Nephron progenitor cell (in vitro differentiated cells): ENCODE measurements at regions not wholly inside any gene's neighbourhood (a gene's known extent, or its start where the extent isn't known, plus 50 kb on each side); places are given as distances from the start of the nearest gene placed in this dataset.

ENCODE experiments used
- DNase-seq: peaks from one replicate; pipeline ENCODE4 v3.0.0; 2021
- H3K27ac Mint-ChIP-seq: 2 replicates; pipeline ENCODE4 v1.8.0; 2021; ENCODE audit warnings: mild to moderate bottlenecking, moderate library complexity, mixed read lengths
- H3K27me3 Mint-ChIP-seq: 2 replicates; pipeline ENCODE4 v1.8.0; 2021; ENCODE audit warnings: mild to moderate bottlenecking, low read depth, mixed read lengths; ENCODE audit not compliant: poor library complexity
- H3K36me3 Mint-ChIP-seq: 2 replicates; pipeline ENCODE4 v1.8.0; 2021; ENCODE audit warnings: low read depth, mixed read lengths
- H3K4me1 Mint-ChIP-seq: 2 replicates; pipeline ENCODE4 v1.8.0; 2021; ENCODE audit warnings: mixed read lengths
- H3K4me3 Mint-ChIP-seq: 2 replicates; pipeline ENCODE4 v1.8.0; 2021; ENCODE audit warnings: mild to moderate bottlenecking, moderate library complexity, mixed read lengths
- H3K9me3 Mint-ChIP-seq: 2 replicates; pipeline ENCODE4 v1.8.0; 2021; ENCODE audit warnings: mild to moderate bottlenecking, moderate library complexity, mixed read lengths
- CTCF ChIP-seq: fragments of 200-600 bp; sonication (generic); IDR thresholded peaks from 2 replicates; pipeline ENCODE4 v1.5.0; 2021; ENCODE audit warnings: antibody characterized with exemption

DNA sequence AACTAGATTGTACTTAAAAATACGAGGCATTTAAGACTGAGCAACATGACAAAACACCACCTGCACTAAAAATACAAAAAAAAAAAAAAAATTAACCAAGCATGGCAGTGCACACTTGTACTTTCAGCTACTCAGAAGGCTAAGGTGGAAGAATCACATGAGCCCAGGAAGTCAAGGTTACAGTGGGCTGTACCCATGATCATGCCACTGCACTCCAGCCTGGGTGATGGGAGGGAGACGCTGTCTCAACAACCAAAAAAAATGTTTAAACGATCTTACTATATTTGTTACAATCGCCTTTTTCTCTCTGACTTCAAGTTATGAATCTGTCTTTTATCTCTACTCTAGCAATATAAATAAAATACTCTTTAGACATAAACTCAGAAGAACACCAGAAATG lies 1454.3 kb downstream of the MAT2B start:
- Mint-ChIP-seq H3K9me3 (no peaks in the 10 kb centered on the region), H3K36me3 (no peaks in the 10 kb centered on the region), H3K4me3 (no peak overlapping the region), H3K27me3 (no peaks in the 10 kb centered on the region), H3K4me1 (no peaks in the 10 kb centered on the region), H3K27ac (no peak overlapping the region)
- DNase-seq: no peak
- TF ChIP-seq CTCF: no peak

- H3K27ac Mint-ChIP-seq: no peak overlapping the region
- no peak overlapping the region for H3K4me3 Mint-ChIP-seq
- no peaks in the 10 kb centered on the region for H3K9me3 Mint-ChIP-seq
- H3K4me1 Mint-ChIP-seq: no peaks in the 10 kb centered on the region
- no peaks in the 10 kb centered on the region for H3K36me3 Mint-ChIP-seq
- no peak for DNase-seq
- no peak for TF ChIP-seq CTCF
- no peaks in the 10 kb centered on the region for H3K27me3 Mint-ChIP-seq
Observed at GRCh38 chr5:164962329-164962961, 1457.0 kb downstream of the MAT2B start.

DNA sequence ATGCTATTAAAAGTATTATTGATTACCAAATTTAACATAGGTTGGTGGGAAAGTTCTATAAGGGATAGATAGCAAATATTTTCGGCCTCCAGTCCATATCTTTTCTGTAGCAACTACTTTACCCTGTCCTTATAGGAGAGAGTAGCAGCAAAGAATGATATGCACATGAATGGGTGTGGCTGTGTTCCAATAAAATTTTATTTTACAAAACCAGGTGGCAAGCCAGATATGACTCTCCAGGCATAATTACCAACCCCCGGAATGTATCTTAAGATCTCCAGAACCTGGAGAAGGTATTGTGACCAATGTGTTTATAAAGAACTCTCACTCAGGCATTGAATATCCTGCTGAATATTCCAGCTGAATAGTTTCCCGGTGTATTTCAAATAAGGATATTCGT lies 1461.2 kb downstream of the MAT2B start:
- TF ChIP-seq CTCF: no peak
- Mint-ChIP-seq H3K4me3 (no peak overlapping the region), H3K27ac (no peak overlapping the region), H3K9me3 (no peaks in the 10 kb centered on the region), H3K36me3 (no peaks in the 10 kb centered on the region), H3K27me3 (no peaks in the 10 kb centered on the region), H3K4me1 (no peaks in the 10 kb centered on the region)
- no peak for DNase-seq

DNA sequence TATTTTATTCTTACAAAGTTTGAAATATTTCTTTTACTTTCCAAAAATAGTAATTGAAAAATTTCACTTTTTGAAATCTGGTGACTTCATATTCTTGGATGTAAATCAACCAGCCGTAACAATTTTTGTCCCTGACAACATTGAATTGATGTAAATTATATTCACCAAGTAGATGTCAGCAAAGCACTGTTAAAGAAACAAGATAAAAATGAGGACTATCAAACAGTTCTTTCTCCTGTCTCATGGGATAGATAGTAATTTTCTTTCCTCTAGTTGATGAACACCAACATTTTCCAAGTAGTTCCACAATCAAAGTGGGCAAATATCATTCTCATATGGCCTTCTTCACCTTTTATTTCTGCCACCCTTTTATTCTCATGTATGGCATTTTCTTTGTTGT lies 1461.9 kb downstream of the MAT2B start:
- DNase-seq: no peak
- no peak overlapping the region for H3K27ac Mint-ChIP-seq
- TF ChIP-seq CTCF: no peak
- no peaks in the 10 kb centered on the region for H3K36me3 Mint-ChIP-seq
- no peaks in the 10 kb centered on the region for H3K27me3 Mint-ChIP-seq
- no peaks in the 10 kb centered on the region for H3K9me3 Mint-ChIP-seq
- H3K4me3 Mint-ChIP-seq: no peak overlapping the region
- H3K4me1 Mint-ChIP-seq: no peaks in the 10 kb centered on the region

GRCh38 chr5:164972973-164973372 lies 1467.6 kb downstream of the MAT2B start:
- TF ChIP-seq CTCF: no peak
- Mint-ChIP-seq H3K4me1 (no peaks in the 10 kb centered on the region), H3K9me3 (peaks cover 36% of the 10 kb centered on the region), H3K36me3 (no peaks in the 10 kb centered on the region), H3K27me3 (peaks cover 3% of the 10 kb centered on the region), H3K27ac (no peak overlapping the region), H3K4me3 (no peak overlapping the region)
- DNase-seq: no peak

- no peaks in the 10 kb centered on the region for H3K36me3 Mint-ChIP-seq
- H3K27me3 Mint-ChIP-seq: peaks cover 3% of the 10 kb centered on the region
- no peak for DNase-seq
- H3K27ac Mint-ChIP-seq: no peak overlapping the region
- H3K9me3 Mint-ChIP-seq: peaks cover 40% of the 10 kb centered on the region
- TF ChIP-seq CTCF: no peak
- no peak overlapping the region for H3K4me3 Mint-ChIP-seq
- no peaks in the 10 kb centered on the region for H3K4me1 Mint-ChIP-seq
Observed at GRCh38 chr5:164975986-164976385, 1470.6 kb downstream of the MAT2B start.
